Trophoblast cell (in vitro differentiated cells and primary cell): ENCODE measurements at regions not wholly inside any gene's neighbourhood (a gene's known extent, or its start where the extent isn't known, plus 50 kb on each side); places are given as distances from the start of the nearest gene placed in this dataset.

ENCODE experiments used
- DNase-seq, 2 donors: peaks; one replicate each; pipeline ENCODE4 v3.0.0-alpha.2; 2016
- H2AFZ ChIP-seq: 2 replicates; pipeline ENCODE4 v1.6.1; 2013; ENCODE audit warnings: low read length, moderate library complexity, mild to moderate bottlenecking; ENCODE audit not compliant: insufficient read depth, poor library complexity
- H2AK5ac ChIP-seq: 2 replicates; pipeline ENCODE4 v1.6.1; 2013; ENCODE audit warnings: mild to moderate bottlenecking, low read length
- H2BK120ac ChIP-seq: 2 replicates; pipeline ENCODE4 v1.6.1; 2013; ENCODE audit warnings: low read length, mild to moderate bottlenecking, moderate library complexity; ENCODE audit not compliant: insufficient read depth, poor library complexity
- H2BK12ac ChIP-seq: 2 replicates; pipeline ENCODE4 v1.6.1; 2013; ENCODE audit warnings: mild to moderate bottlenecking, low read length, moderate library complexity
- H2BK5ac ChIP-seq: 2 replicates; pipeline ENCODE4 v1.6.1; 2013; ENCODE audit warnings: low read length, low read depth, moderate library complexity, mild to moderate bottlenecking; ENCODE audit not compliant: poor library complexity
- H3K14ac ChIP-seq: 2 replicates; pipeline ENCODE4 v1.6.1; 2013; ENCODE audit warnings: mild to moderate bottlenecking, low read length
- H3K18ac ChIP-seq: 2 replicates; pipeline ENCODE4 v1.6.1; 2013; ENCODE audit warnings: mild to moderate bottlenecking, low read length
- H3K23ac ChIP-seq: 2 replicates; pipeline ENCODE4 v1.6.1; 2013; ENCODE audit warnings: low read length
- H3K27ac ChIP-seq: 2 replicates; pipeline ENCODE4 v1.5.1; 2013; ENCODE audit warnings: low read depth, mild to moderate bottlenecking, inconsistent platforms, low read length, moderate library complexity
- H3K27me3 ChIP-seq: 2 replicates; pipeline ENCODE4 v1.6.1; 2013; ENCODE audit warnings: inconsistent platforms, mild to moderate bottlenecking, low read length, moderate library complexity; ENCODE audit not compliant: insufficient read depth
- H3K36me3 ChIP-seq, 2 experiments: 1 replicate in 1 of 2; 2 replicates in 1 of 2; pipeline ENCODE4 v1.6.1; 2013; ENCODE audit warnings: low read length in 2 of 2, mild to moderate bottlenecking in 2 of 2, moderate library complexity in 1 of 2; ENCODE audit not compliant: insufficient read depth in 2 of 2, control insufficient read depth in 1 of 2
- H3K4ac ChIP-seq: 2 replicates; pipeline ENCODE4 v1.6.1; 2013; ENCODE audit warnings: low read depth, mild to moderate bottlenecking, low read length, moderate library complexity
- H3K4me1 ChIP-seq, 2 experiments: 1 replicate in 1 of 2; 2 replicates in 1 of 2; pipeline ENCODE4 v1.6.1; 2013; ENCODE audit warnings: low read length in 2 of 2, mild to moderate bottlenecking in 2 of 2, moderate library complexity in 1 of 2; ENCODE audit not compliant: insufficient read depth in 2 of 2, control insufficient read depth in 1 of 2
- H3K4me2 ChIP-seq: 2 replicates; pipeline ENCODE4 v1.6.1; 2013; ENCODE audit warnings: inconsistent platforms, mild to moderate bottlenecking, low read length, moderate library complexity
- H3K4me3 ChIP-seq: 2 replicates; pipeline ENCODE4 v1.5.1; 2013; ENCODE audit warnings: mild to moderate bottlenecking, low read depth, low read length, inconsistent platforms
- H3K79me1 ChIP-seq: one replicate; pipeline ENCODE4 v1.6.1; 2013; ENCODE audit warnings: low read length
- H3K79me2 ChIP-seq: 2 replicates; pipeline ENCODE4 v1.6.1; 2013; ENCODE audit warnings: low read length, mild to moderate bottlenecking; ENCODE audit not compliant: control insufficient read depth, insufficient read depth, poor library complexity
- H3K9ac ChIP-seq: 2 replicates; pipeline ENCODE4 v1.6.1; 2013; ENCODE audit warnings: mild to moderate bottlenecking, low read length
- H3K9me3 ChIP-seq: 2 replicates; pipeline ENCODE4 v1.6.1; 2013; ENCODE audit warnings: low read depth, mild to moderate bottlenecking, control low read depth, inconsistent platforms, low read length; ENCODE audit not compliant: insufficient read depth
- H4K12ac ChIP-seq: 2 replicates; pipeline ENCODE4 v1.6.1; 2013; ENCODE audit warnings: low read depth, mild to moderate bottlenecking, low read length, moderate library complexity
- H4K8ac ChIP-seq: 2 replicates; pipeline ENCODE4 v1.6.1; 2013; ENCODE audit warnings: low read depth, mild to moderate bottlenecking, low read length, moderate library complexity
- H4K91ac ChIP-seq: one replicate; pipeline ENCODE4 v1.6.1; 2013; ENCODE audit warnings: low read depth, mild to moderate bottlenecking, low read length, moderate library complexity
- WGBS: extraction: QIAGEN DNeasy Blood & Tissue Kit; methylation state at CpG from one replicate; pipeline ENCODE4 v1.1.7; 2013; ENCODE audit warnings: missing lambda C conversion rate; ENCODE audit not compliant: insufficient read length, insufficient coverage; ENCODE audit errors: extremely low coverage; 5-methylcytosine and 5-hydroxymethylcytosine counted together

GRCh38 chr5:16000056-16000455 is 179.5 kb downstream of the MARCHF11 start:
- Histone ChIP-seq H3K36me3 (no peaks in the 10 kb centered on the region), H4K12ac (no peak overlapping the region), H3K9ac (no peak overlapping the region), H3K79me2 (no peaks in the 10 kb centered on the region), H2BK120ac (no peak overlapping the region), H3K18ac (no peak overlapping the region), H3K4me2 (no peak overlapping the region), H3K79me1 (no peaks in the 10 kb centered on the region), H3K9me3 (no peaks in the 10 kb centered on the region), H3K4me1 (no peaks in the 10 kb centered on the region), H3K14ac (no peak overlapping the region), H2BK12ac (no peak overlapping the region), H3K4ac (no peak overlapping the region), H4K91ac (no peak overlapping the region), H3K4me3 (no peak overlapping the region), H3K23ac (no peak overlapping the region), H2AK5ac (no peak overlapping the region), H3K27me3 (no peaks in the 10 kb centered on the region), H2AFZ (no peak overlapping the region), H2BK5ac (no peak overlapping the region), H4K8ac (no peak overlapping the region), H3K27ac (no peak overlapping the region)
- WGBS = no CpG with 5 or more reads among the region's 2 CpGs
- no peak for DNase-seq

- peak in 1 of 2 donors; percentile 18 for DNase-seq
- H3K4me1 ChIP-seq = no peaks in the 10 kb centered on the region
- H3K9me3 ChIP-seq = no peaks in the 10 kb centered on the region
- WGBS = no CpG with 5 or more reads among the region's 2 CpGs
- no peak overlapping the region for H2BK5ac ChIP-seq
- H3K27ac ChIP-seq = no peak overlapping the region
- H3K36me3 ChIP-seq = no peaks in the 10 kb centered on the region
- H3K79me2 ChIP-seq = no peaks in the 10 kb centered on the region
- no peak overlapping the region for H4K12ac ChIP-seq
- no peak overlapping the region for H3K18ac ChIP-seq
- H3K23ac ChIP-seq = no peak overlapping the region
- no peak overlapping the region for H4K91ac ChIP-seq
- H2BK120ac ChIP-seq = no peak overlapping the region
- H3K14ac ChIP-seq = no peak overlapping the region
- H3K27me3 ChIP-seq = no peaks in the 10 kb centered on the region
- H2AK5ac ChIP-seq = no peak overlapping the region
- H3K4ac ChIP-seq = no peak overlapping the region
- no peak overlapping the region for H3K9ac ChIP-seq
- no peaks in the 10 kb centered on the region for H3K79me1 ChIP-seq
- no peak overlapping the region for H2BK12ac ChIP-seq
- no peak overlapping the region for H3K4me2 ChIP-seq
- H3K4me3 ChIP-seq = no peak overlapping the region
- no peak overlapping the region for H2AFZ ChIP-seq
- H4K8ac ChIP-seq = no peak overlapping the region
These were observed 184.1 kb downstream of the MARCHF11 start for GRCh38 chr5:15995341-15996052.

- no peak overlapping the region for H4K91ac ChIP-seq
- no peak overlapping the region for H4K12ac ChIP-seq
- no peak overlapping the region for H3K4me3 ChIP-seq
- no peak overlapping the region for H3K18ac ChIP-seq
- no peak overlapping the region for H4K8ac ChIP-seq
- H3K4me2 ChIP-seq = no peak overlapping the region
- no peaks in the 10 kb centered on the region for H3K4me1 ChIP-seq
- H3K23ac ChIP-seq = no peak overlapping the region
- H2AK5ac ChIP-seq = no peak overlapping the region
- H3K9me3 ChIP-seq = no peaks in the 10 kb centered on the region
- H3K36me3 ChIP-seq = no peaks in the 10 kb centered on the region
- DNase-seq = no peak
- no peak overlapping the region for H3K27ac ChIP-seq
- no peak overlapping the region for H3K14ac ChIP-seq
- H2BK120ac ChIP-seq = no peak overlapping the region
- no peak overlapping the region for H3K9ac ChIP-seq
- no peaks in the 10 kb centered on the region for H3K79me1 ChIP-seq
- H2BK12ac ChIP-seq = no peak overlapping the region
- no peaks in the 10 kb centered on the region for H3K27me3 ChIP-seq
- no peak overlapping the region for H3K4ac ChIP-seq
- H2AFZ ChIP-seq = no peak overlapping the region
- no peaks in the 10 kb centered on the region for H3K79me2 ChIP-seq
- H2BK5ac ChIP-seq = no peak overlapping the region
These were observed 185.7 kb downstream of the MARCHF11 start for GRCh38 chr5:15993919-15994318.

- no peaks in the 10 kb centered on the region for H3K27me3 ChIP-seq
- H3K36me3 ChIP-seq = no peaks in the 10 kb centered on the region
- H3K4me1 ChIP-seq = no peaks in the 10 kb centered on the region
- no CpG with 5 or more reads among the region's 2 CpGs for WGBS
- no peak overlapping the region for H2BK5ac ChIP-seq
- H3K4ac ChIP-seq = no peak overlapping the region
- H3K23ac ChIP-seq = no peak overlapping the region
- H4K91ac ChIP-seq = no peak overlapping the region
- no peak for DNase-seq
- H3K27ac ChIP-seq = no peak overlapping the region
- H4K12ac ChIP-seq = no peak overlapping the region
- H3K79me1 ChIP-seq = no peaks in the 10 kb centered on the region
- no peaks in the 10 kb centered on the region for H3K9me3 ChIP-seq
- H2BK12ac ChIP-seq = no peak overlapping the region
- H3K4me3 ChIP-seq = no peak overlapping the region
- no peak overlapping the region for H3K14ac ChIP-seq
- H3K9ac ChIP-seq = no peak overlapping the region
- H3K18ac ChIP-seq = no peak overlapping the region
- H2BK120ac ChIP-seq = no peak overlapping the region
- H2AFZ ChIP-seq = no peak overlapping the region
- no peaks in the 10 kb centered on the region for H3K79me2 ChIP-seq
- H3K4me2 ChIP-seq = no peak overlapping the region
- no peak overlapping the region for H2AK5ac ChIP-seq
- no peak overlapping the region for H4K8ac ChIP-seq
These were observed 186.3 kb downstream of the MARCHF11 start for GRCh38 chr5:15993334-15993733.
